Tibial artery (tissue), 4 donors: ENCODE measurements at regions not wholly inside any gene's neighbourhood (a gene's known extent, or its start where the extent isn't known, plus 50 kb on each side); places are given as distances from the start of the nearest gene placed in this dataset.

Source experiments
- DNase-seq, 2 donors: peaks; one replicate each; pipeline ENCODE4 v3.0.0-alpha.2; 2019
- H3K27ac ChIP-seq, 2 donors: fragments of 200-600 bp; sonication (generic) in 1 of 2; 1 replicate in 1 of 2; 2 replicates in 1 of 2; pipeline ENCODE4 v1.5.1; 2018 to 2019; ENCODE audit warnings: mild to moderate bottlenecking in 1 of 2
- H3K27me3 ChIP-seq, 2 donors: fragments of 200-600 bp; sonication (generic) in 1 of 2; one replicate each; pipeline versions ENCODE4 v1.5.1 to v1.6.0; 2016 to 2019
- H3K36me3 ChIP-seq, 3 donors: fragments of 200-600 bp; sonication (generic) in 2 of 3; one replicate each; pipeline ENCODE4 v1.5.1; 2016 to 2019; ENCODE audit warnings: mild to moderate bottlenecking in 2 of 3
- H3K4me1 ChIP-seq, 4 donors: fragments of 200-600 bp; sonication (generic) in 2 of 4; 1 replicate in 3 of 4; 2 replicates in 1 of 4; pipeline ENCODE4 v1.5.1; 2016 to 2019
- H3K4me3 ChIP-seq, 2 donors: fragments of 200-600 bp; sonication (generic) in 1 of 2; 1 replicate in 1 of 2; 2 replicates in 1 of 2; pipeline ENCODE4 v1.5.1; 2018 to 2019; ENCODE audit warnings: mild to moderate bottlenecking in 2 of 2
- H3K9me3 ChIP-seq, 3 donors: fragments of 200-600 bp; sonication (generic) in 1 of 3; one replicate each; pipeline ENCODE4 v1.5.1; 2016 to 2019
- CTCF ChIP-seq, 2 experiments: fragments of 200-600 bp in 1 of 2; fragments of 450-650 bp in 1 of 2; IDR thresholded peaks; one replicate each; pipeline ENCODE4 v1.5.1; 2017 to 2019; ENCODE audit warnings: antibody characterized with exemption in 2 of 2, mild to moderate bottlenecking in 1 of 2, moderate library complexity in 1 of 2
- intact Hi-C: fragments of 100-400 bp; cut with DNase I; formaldehyde crosslinking; loops from one replicate; pipeline ENCODE4 v1.15.0; 2023; ENCODE audit warnings: low total_unique reads

GRCh38 chr2:71992036-71992435 is 155.6 kb downstream of the CYP26B1 start:
- H3K9me3 ChIP-seq: no peaks in the 10 kb centered on the region
- H3K27ac ChIP-seq: no peak overlapping the region
- H3K4me1 ChIP-seq: no peaks in the 10 kb centered on the region
- H3K36me3 ChIP-seq: no peaks in the 10 kb centered on the region
- no peak overlapping the region for H3K4me3 ChIP-seq
- intact Hi-C loops: loop anchor here (5.0 to 10.0 kb wide), 2 partner anchors 187 to 445 kb away; no protein-coding TSS in a partner anchor
- H3K27me3 ChIP-seq: peaks cover 0 to 4% of the 10 kb centered on the region in 2 donors
- no peak for DNase-seq
- no peak for TF ChIP-seq CTCF (IDR thresholded peaks at IDR 0.05)

GRCh38 chr2:71991397-71991796 is 156.3 kb downstream of the CYP26B1 start:
- H3K4me1 ChIP-seq: no peaks in the 10 kb centered on the region
- no peak for TF ChIP-seq CTCF (IDR thresholded peaks at IDR 0.05)
- no peak for DNase-seq
- peaks cover 0 to 4% of the 10 kb centered on the region in 2 donors for H3K27me3 ChIP-seq
- no peaks in the 10 kb centered on the region for H3K36me3 ChIP-seq
- H3K9me3 ChIP-seq: no peaks in the 10 kb centered on the region
- no peak overlapping the region for H3K27ac ChIP-seq
- intact Hi-C loops: loop anchor here (5.0 to 10.0 kb wide), 2 partner anchors 187 to 444 kb away; no protein-coding TSS in a partner anchor
- no peak overlapping the region for H3K4me3 ChIP-seq

- TF ChIP-seq CTCF (IDR thresholded peaks at IDR 0.05): no peak
Measured at GRCh38 chr2:71990826-71991225, 156.8 kb downstream of the CYP26B1 start.

GRCh38 chr2:71990122-71990521 is 157.5 kb downstream of the CYP26B1 start:
- DNase-seq: no peak
- intact Hi-C loops: loop anchor here (5.0 to 10.0 kb wide), 2 partner anchors 185 to 443 kb away; no protein-coding TSS in a partner anchor
- peaks cover 0 to 4% of the 10 kb centered on the region in 2 donors for H3K27me3 ChIP-seq

More at GRCh38 chr2:71990826-71991225, 156.8 kb downstream of the CYP26B1 start:
- intact Hi-C loops: loop anchor here (5.0 to 10.0 kb wide), 2 partner anchors 186 to 444 kb away; no protein-coding TSS in a partner anchor
- H3K27ac ChIP-seq: no peak overlapping the region
- peaks cover 0 to 4% of the 10 kb centered on the region in 2 donors for H3K27me3 ChIP-seq
- DNase-seq: no peak
- no peaks in the 10 kb centered on the region for H3K4me1 ChIP-seq
- no peaks in the 10 kb centered on the region for H3K36me3 ChIP-seq
- no peaks in the 10 kb centered on the region for H3K9me3 ChIP-seq
- H3K4me3 ChIP-seq: no peak overlapping the region

GRCh38 chr2:71989671-71990070 is 158.0 kb downstream of the CYP26B1 start:
- Histone ChIP-seq H3K27ac (no peak overlapping the region), H3K4me3 (no peak overlapping the region), H3K27me3 (peaks cover 0 to 4% of the 10 kb centered on the region in 2 donors), H3K9me3 (no peaks in the 10 kb centered on the region), H3K4me1 (no peaks in the 10 kb centered on the region), H3K36me3 (no peaks in the 10 kb centered on the region)
- TF ChIP-seq CTCF (IDR thresholded peaks at IDR 0.05): no peak
- intact Hi-C loops: loop anchor here (5.0 to 10.0 kb wide), 2 partner anchors 185 to 442 kb away; no protein-coding TSS in a partner anchor
- no peak for DNase-seq

More at GRCh38 chr2:71990122-71990521, 157.5 kb downstream of the CYP26B1 start:
- no peak for TF ChIP-seq CTCF (IDR thresholded peaks at IDR 0.05)
- no peaks in the 10 kb centered on the region for H3K4me1 ChIP-seq
- no peak overlapping the region for H3K4me3 ChIP-seq
- H3K9me3 ChIP-seq: no peaks in the 10 kb centered on the region
- no peak overlapping the region for H3K27ac ChIP-seq
- H3K36me3 ChIP-seq: no peaks in the 10 kb centered on the region
